ENCODE measurements at regions not wholly inside any gene's neighbourhood (a gene's known extent, or its start where the extent isn't known, plus 50 kb on each side); places are given as distances from the start of the nearest gene placed in this dataset.

GRCh38 chr1:193310564-193310963 is 124.2 kb upstream of the B3GALT2 start:
- no peaks in the 10 kb centered on the region for H3K9me2 ChIP-seq (replicated peaks; ENCODE audit: insufficient read depth)
- no peak overlapping the region for H3K4me3 ChIP-seq
- no peaks in the 10 kb centered on the region for H3K79me2 ChIP-seq
- TF ChIP-seq CTCF (IDR thresholded peaks at IDR 0.05; ENCODE audit: poor library complexity) (no peak), EZH2 (IDR thresholded peaks at IDR 0.05; ENCODE audit: borderline replicate concordance) (no peak), EZH2phosphoT487 (IDR thresholded peaks at IDR 0.05; ENCODE audit: low read depth, severe bottlenecking, unreplicated experiment) (no peak)
- DNase-seq (ENCODE audit: low spot score), result peak; percentile 21
- 53% methylated on average over 3 of the region's 3 CpGs for WGBS (ENCODE audit: low lambda C conversion rate, missing lambda C conversion rate)
- no peaks in the 10 kb centered on the region for H3K27me3 ChIP-seq
- H3K4me2 ChIP-seq, result peak overlapping the region; percentile 21
- no peaks in the 10 kb centered on the region for H4K20me1 ChIP-seq (ENCODE audit: insufficient read depth, poor library complexity, severe bottlenecking)
- no peaks in the 10 kb centered on the region for H3K9me3 ChIP-seq (ENCODE audit: low read depth)
- no peaks in the 10 kb centered on the region for H3K36me3 ChIP-seq (replicated peaks; ENCODE audit: insufficient read depth, low read depth)
- peaks cover 14% of the 10 kb centered on the region for H3K4me1 ChIP-seq (ENCODE audit: insufficient read depth)
- H3K27ac ChIP-seq, result peak overlapping the region; percentile 68
- no peak overlapping the region for H2AFZ ChIP-seq

GRCh38 chr1:193309936-193310475 is 123.6 kb upstream of the B3GALT2 start:
- DNase-seq (ENCODE audit: low spot score), result no peak
- Histone ChIP-seq H3K27ac (peak overlapping the region; percentile 68), H3K4me2 (peak overlapping the region; percentile 21), H3K9me3 (ENCODE audit: low read depth) (no peaks in the 10 kb centered on the region), H3K27me3 (no peaks in the 10 kb centered on the region), H4K20me1 (ENCODE audit: insufficient read depth, poor library complexity, severe bottlenecking) (no peaks in the 10 kb centered on the region), H3K79me2 (no peaks in the 10 kb centered on the region), H3K9me2 (replicated peaks; ENCODE audit: insufficient read depth) (no peaks in the 10 kb centered on the region), H3K36me3 (replicated peaks; ENCODE audit: insufficient read depth, low read depth) (no peaks in the 10 kb centered on the region), H3K4me1 (ENCODE audit: insufficient read depth) (peaks cover 14% of the 10 kb centered on the region), H2AFZ (no peak overlapping the region), H3K4me3 (no peak overlapping the region)
- TF ChIP-seq EZH2 (IDR thresholded peaks at IDR 0.05; ENCODE audit: borderline replicate concordance), result no peak
- TF ChIP-seq EZH2phosphoT487 (IDR thresholded peaks at IDR 0.05; ENCODE audit: low read depth, severe bottlenecking, unreplicated experiment), result no peak
- no peak for TF ChIP-seq CTCF (IDR thresholded peaks at IDR 0.05; ENCODE audit: poor library complexity)
- 70% methylated on average over 1 of the region's 1 CpG for WGBS (ENCODE audit: low lambda C conversion rate, missing lambda C conversion rate)

- H3K36me3 ChIP-seq (replicated peaks; ENCODE audit: insufficient read depth, low read depth), result no peaks in the 10 kb centered on the region
- H4K20me1 ChIP-seq (ENCODE audit: insufficient read depth, poor library complexity, severe bottlenecking), result no peaks in the 10 kb centered on the region
- peak; percentile 6 for DNase-seq (ENCODE audit: low spot score)
- H3K27ac ChIP-seq, result no peak overlapping the region
- no peaks in the 10 kb centered on the region for H3K79me2 ChIP-seq
- H3K4me3 ChIP-seq, result no peak overlapping the region
- H3K9me3 ChIP-seq (ENCODE audit: low read depth), result no peaks in the 10 kb centered on the region
- H3K4me1 ChIP-seq (ENCODE audit: insufficient read depth), result peaks cover 10% of the 10 kb centered on the region
- no peak overlapping the region for H2AFZ ChIP-seq
- no peaks in the 10 kb centered on the region for H3K27me3 ChIP-seq
- 72% methylated on average over 1 of the region's 1 CpG for WGBS (ENCODE audit: low lambda C conversion rate, missing lambda C conversion rate)
- no peaks in the 10 kb centered on the region for H3K9me2 ChIP-seq (replicated peaks; ENCODE audit: insufficient read depth)
- no peak overlapping the region for H3K4me2 ChIP-seq
- TF ChIP-seq EZH2 (IDR thresholded peaks at IDR 0.05; ENCODE audit: borderline replicate concordance) (no peak), CTCF (IDR thresholded peaks at IDR 0.05; ENCODE audit: poor library complexity) (no peak), EZH2phosphoT487 (IDR thresholded peaks at IDR 0.05; ENCODE audit: low read depth, severe bottlenecking, unreplicated experiment) (no peak)
Measured at GRCh38 chr1:193308438-193308837, 122.0 kb upstream of the B3GALT2 start.
